ENCODE measurements at regions not wholly inside any gene's neighbourhood (a gene's known extent, or its start where the extent isn't known, plus 50 kb on each side); places are given as distances from the start of the nearest gene placed in this dataset.

DNA sequence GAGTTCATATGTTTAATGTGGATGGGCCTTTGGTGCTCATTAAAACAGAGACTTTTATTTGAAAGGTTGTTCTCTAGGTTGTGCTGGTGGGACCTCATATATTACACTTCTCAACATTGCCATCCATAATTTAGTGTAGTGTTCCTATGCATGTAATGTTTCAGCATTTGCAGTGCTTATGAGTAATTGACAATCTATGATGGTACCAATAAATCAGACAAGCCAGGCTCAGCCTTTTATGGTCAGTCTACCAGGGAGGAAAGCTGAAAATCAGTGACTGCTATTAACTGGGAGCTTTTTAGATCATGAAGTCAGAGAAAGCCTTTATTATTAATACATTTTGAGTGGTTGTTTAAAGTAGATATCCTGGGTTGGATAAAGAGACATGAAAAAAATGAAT lies 120.1 kb upstream of the SLC28A3 start (continued):
- TF ChIP-seq, protein P1, sequence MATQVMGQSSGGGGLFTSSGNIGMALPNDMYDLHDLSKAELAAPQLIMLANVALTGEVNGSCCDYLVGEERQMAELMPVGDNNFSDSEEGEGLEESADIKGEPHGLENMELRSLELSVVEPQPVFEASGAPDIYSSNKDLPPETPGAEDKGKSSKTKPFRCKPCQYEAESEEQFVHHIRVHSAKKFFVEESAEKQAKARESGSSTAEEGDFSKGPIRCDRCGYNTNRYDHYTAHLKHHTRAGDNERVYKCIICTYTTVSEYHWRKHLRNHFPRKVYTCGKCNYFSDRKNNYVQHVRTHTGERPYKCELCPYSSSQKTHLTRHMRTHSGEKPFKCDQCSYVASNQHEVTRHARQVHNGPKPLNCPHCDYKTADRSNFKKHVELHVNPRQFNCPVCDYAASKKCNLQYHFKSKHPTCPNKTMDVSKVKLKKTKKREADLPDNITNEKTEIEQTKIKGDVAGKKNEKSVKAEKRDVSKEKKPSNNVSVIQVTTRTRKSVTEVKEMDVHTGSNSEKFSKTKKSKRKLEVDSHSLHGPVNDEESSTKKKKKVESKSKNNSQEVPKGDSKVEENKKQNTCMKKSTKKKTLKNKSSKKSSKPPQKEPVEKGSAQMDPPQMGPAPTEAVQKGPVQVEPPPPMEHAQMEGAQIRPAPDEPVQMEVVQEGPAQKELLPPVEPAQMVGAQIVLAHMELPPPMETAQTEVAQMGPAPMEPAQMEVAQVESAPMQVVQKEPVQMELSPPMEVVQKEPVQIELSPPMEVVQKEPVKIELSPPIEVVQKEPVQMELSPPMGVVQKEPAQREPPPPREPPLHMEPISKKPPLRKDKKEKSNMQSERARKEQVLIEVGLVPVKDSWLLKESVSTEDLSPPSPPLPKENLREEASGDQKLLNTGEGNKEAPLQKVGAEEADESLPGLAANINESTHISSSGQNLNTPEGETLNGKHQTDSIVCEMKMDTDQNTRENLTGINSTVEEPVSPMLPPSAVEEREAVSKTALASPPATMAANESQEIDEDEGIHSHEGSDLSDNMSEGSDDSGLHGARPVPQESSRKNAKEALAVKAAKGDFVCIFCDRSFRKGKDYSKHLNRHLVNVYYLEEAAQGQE (IDR thresholded peaks at IDR 0.05), result no peak
- TF ChIP-seq ZC3H11A (IDR thresholded peaks at IDR 0.05) (no peak), CEBPB (IDR thresholded peaks at IDR 0.05) (no peak), KDM1A (IDR thresholded peaks at IDR 0.05; ENCODE audit: low read depth) (no peak)

DNA sequence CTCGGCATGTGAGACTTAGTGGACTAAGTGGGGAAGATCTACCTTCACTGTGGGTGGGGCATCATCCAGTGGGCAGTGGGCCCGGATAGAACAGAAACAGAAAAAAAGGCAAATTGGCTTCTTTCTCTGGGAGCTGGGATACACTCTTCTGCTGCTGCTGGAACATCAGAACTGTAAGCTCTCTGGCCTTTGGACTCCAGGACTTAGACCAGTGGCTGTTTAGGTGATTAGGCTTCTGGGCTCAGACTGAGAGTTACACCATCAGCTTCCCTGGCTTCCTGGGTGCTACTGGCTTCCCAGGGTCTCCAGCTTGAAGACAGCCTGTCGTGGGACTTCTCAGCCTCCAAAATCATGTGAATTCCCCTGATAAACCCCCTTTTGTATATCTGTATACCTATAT lies 122.7 kb upstream of the SLC28A3 start:
- no peak for DNase-seq (ENCODE audit: low read depth in 1 of 2, low spot score in 1 of 2)
- ATAC-seq, result no peak
- FAIRE-seq, result no peak
- H3K4me3 ChIP-seq, result no peak overlapping the region
- TF ChIP-seq EHMT2 (IDR thresholded peaks at IDR 0.05; ENCODE audit: low read depth), result no peak
- TF ChIP-seq ZSCAN20 (CRISPR knock-in tag; IDR thresholded peaks at IDR 0.05), result no peak
- TF ChIP-seq MYC (IDR thresholded peaks at IDR 0.05; ENCODE audit: borderline replicate concordance, low read length), result no peak
- TF ChIP-seq HOXA7 (CRISPR knock-in tag; IDR thresholded peaks at IDR 0.05), result no peak
- TF ChIP-seq, protein P2, sequence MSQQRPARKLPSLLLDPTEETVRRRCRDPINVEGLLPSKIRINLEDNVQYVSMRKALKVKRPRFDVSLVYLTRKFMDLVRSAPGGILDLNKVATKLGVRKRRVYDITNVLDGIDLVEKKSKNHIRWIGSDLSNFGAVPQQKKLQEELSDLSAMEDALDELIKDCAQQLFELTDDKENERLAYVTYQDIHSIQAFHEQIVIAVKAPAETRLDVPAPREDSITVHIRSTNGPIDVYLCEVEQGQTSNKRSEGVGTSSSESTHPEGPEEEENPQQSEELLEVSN (IDR thresholded peaks at IDR 0.05; ENCODE audit: borderline replicate concordance, low read depth), result no peak
- TF ChIP-seq CBX8 (IDR thresholded peaks at IDR 0.05), result no peak
- no peak for TF ChIP-seq RARB (CRISPR knock-in tag; IDR thresholded peaks at IDR 0.05)
- TF ChIP-seq NFE2L2 (conservative IDR thresholded peaks at IDR 0.05; ENCODE audit: low read length), result no peak
- TF ChIP-seq, protein P3, sequence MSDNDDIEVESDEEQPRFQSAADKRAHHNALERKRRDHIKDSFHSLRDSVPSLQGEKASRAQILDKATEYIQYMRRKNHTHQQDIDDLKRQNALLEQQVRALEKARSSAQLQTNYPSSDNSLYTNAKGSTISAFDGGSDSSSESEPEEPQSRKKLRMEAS (IDR thresholded peaks at IDR 0.05), result no peak
- no peak for TF ChIP-seq ZC3H11A (IDR thresholded peaks at IDR 0.05)
- no peak for TF ChIP-seq MAZ (IDR thresholded peaks at IDR 0.05; ENCODE audit: borderline replicate concordance, low read depth, low read length)
- TF ChIP-seq CHD4 (IDR thresholded peaks at IDR 0.05; ENCODE audit: borderline replicate concordance), result no peak
- TF ChIP-seq KDM1A (IDR thresholded peaks at IDR 0.05; ENCODE audit: low read depth), result no peak
- TF ChIP-seq, protein P4, sequence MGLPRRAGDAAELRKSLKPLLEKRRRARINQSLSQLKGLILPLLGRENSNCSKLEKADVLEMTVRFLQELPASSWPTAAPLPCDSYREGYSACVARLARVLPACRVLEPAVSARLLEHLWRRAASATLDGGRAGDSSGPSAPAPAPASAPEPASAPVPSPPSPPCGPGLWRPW (IDR thresholded peaks at IDR 0.05), result no peak
- no peak overlapping the region for H3K4me2 ChIP-seq
- no peaks in the 10 kb centered on the region for H3K4me1 ChIP-seq
- ChIA-PET CTCF (no interaction called here), POLR2A (no interaction called here)
- 0% methylated on average over 3 of the region's 3 CpGs for WGBS (ENCODE audit: missing lambda C conversion rate)
- H3K27ac ChIP-seq, result no peak overlapping the region
- H3K9me3 ChIP-seq, result no peaks in the 10 kb centered on the region

DNA sequence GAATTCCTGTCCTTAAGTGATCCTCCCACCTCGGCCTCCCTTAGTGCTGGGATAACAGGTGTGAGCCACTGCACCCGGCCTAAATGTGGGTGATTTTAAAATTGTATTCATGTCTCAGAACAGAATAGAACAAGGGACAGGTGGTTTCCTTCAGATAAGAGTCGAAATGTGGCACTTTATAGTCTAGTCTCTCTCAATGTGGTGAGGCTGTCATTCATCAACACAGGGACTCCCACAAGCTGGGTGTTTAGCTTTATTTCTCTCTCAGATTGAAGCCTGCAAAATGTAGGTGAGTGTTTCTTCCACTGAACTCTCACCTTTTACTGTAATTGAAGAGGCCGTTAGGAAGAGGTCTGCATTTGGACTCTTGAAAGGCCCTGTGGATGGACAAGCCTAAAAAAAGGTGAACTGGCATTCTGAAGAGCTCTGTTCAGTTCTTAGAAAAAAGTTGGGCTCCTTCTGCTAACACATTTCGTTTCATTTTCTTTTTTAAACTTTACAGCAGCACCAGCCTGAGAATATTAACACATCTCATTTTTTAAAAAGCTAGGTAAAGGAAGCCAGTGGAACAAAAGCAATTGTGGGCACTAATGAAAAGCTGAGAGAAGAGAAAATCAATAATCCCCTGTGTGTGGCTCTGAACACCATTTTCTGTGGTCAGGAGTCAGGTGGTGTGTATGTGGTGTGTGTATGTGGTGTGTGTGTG lies 126.2 kb upstream of the SLC28A3 start:
- Histone ChIP-seq H3K9me3 (no peaks in the 10 kb centered on the region), H3K4me2 (no peak overlapping the region), H3K27ac (no peak overlapping the region), H3K4me1 (no peaks in the 10 kb centered on the region), H3K4me3 (no peak overlapping the region)
- 10% methylated on average over 5 of the region's 5 CpGs for WGBS (ENCODE audit: missing lambda C conversion rate)
- CTCF ChIA-PET, result no interaction called here
- no peak for DNase-seq (ENCODE audit: low read depth in 1 of 2, low spot score in 1 of 2)
- FAIRE-seq, result no peak
- ATAC-seq, result no peak
- POLR2A ChIA-PET, result no interaction called here
- no peak for TF ChIP-seq PHF8 (IDR thresholded peaks at IDR 0.05; ENCODE audit: borderline replicate concordance, low read depth)
- TF ChIP-seq NFE2L2 (conservative IDR thresholded peaks at IDR 0.05; ENCODE audit: low read length), result no peak
- TF ChIP-seq EHMT2 (IDR thresholded peaks at IDR 0.05; ENCODE audit: low read depth), result no peak
- TF ChIP-seq, protein P3 (IDR thresholded peaks at IDR 0.05), result no peak
- no peak for TF ChIP-seq HOXB5 (CRISPR knock-in tag; IDR thresholded peaks at IDR 0.05)
- TF ChIP-seq, protein P5, sequence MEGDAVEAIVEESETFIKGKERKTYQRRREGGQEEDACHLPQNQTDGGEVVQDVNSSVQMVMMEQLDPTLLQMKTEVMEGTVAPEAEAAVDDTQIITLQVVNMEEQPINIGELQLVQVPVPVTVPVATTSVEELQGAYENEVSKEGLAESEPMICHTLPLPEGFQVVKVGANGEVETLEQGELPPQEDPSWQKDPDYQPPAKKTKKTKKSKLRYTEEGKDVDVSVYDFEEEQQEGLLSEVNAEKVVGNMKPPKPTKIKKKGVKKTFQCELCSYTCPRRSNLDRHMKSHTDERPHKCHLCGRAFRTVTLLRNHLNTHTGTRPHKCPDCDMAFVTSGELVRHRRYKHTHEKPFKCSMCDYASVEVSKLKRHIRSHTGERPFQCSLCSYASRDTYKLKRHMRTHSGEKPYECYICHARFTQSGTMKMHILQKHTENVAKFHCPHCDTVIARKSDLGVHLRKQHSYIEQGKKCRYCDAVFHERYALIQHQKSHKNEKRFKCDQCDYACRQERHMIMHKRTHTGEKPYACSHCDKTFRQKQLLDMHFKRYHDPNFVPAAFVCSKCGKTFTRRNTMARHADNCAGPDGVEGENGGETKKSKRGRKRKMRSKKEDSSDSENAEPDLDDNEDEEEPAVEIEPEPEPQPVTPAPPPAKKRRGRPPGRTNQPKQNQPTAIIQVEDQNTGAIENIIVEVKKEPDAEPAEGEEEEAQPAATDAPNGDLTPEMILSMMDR (IDR thresholded peaks at IDR 0.05), result no peak
- TF ChIP-seq MYC (IDR thresholded peaks at IDR 0.05; ENCODE audit: borderline replicate concordance, low read length), result no peak
- no peak for TF ChIP-seq BHLHE40 (IDR thresholded peaks at IDR 0.05; ENCODE audit: low read depth, low read length)
- TF ChIP-seq, protein P6, sequence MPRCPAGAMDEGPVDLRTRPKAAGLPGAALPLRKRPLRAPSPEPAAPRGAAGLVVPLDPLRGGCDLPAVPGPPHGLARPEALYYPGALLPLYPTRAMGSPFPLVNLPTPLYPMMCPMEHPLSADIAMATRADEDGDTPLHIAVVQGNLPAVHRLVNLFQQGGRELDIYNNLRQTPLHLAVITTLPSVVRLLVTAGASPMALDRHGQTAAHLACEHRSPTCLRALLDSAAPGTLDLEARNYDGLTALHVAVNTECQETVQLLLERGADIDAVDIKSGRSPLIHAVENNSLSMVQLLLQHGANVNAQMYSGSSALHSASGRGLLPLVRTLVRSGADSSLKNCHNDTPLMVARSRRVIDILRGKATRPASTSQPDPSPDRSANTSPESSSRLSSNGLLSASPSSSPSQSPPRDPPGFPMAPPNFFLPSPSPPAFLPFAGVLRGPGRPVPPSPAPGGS (IDR thresholded peaks at IDR 0.05), result no peak
- TF ChIP-seq RARB (CRISPR knock-in tag; IDR thresholded peaks at IDR 0.05), result no peak
- no peak for TF ChIP-seq ZFP36 (IDR thresholded peaks at IDR 0.05; ENCODE audit: borderline replicate concordance, partially characterized antibody)

Measured in A549 (cell line).